ENCODE measurements at regions not wholly inside any gene's neighbourhood (a gene's known extent, or its start where the extent isn't known, plus 50 kb on each side); places are given as distances from the start of the nearest gene placed in this dataset. TPM values are rescaled to one million over a fixed set of nuclear protein-coding genes. Genes with fewer than 3 reads are reported as not detected.
"Not testable (repeated sequence)": the region's sequence is repeated elsewhere in the genome, so short reads cannot be mapped to it uniquely, and the experiment has no call there.

- H3K4me1 ChIP-seq; H3K36me3 ChIP-seq; H3K9me3 ChIP-seq; DNase-seq; H3K4me3 ChIP-seq; intact Hi-C loops (cut with DNase I); H3K27me3 ChIP-seq; H3K27ac ChIP-seq: not testable (repeated sequence)
- peak; percentile 55 for ATAC-seq
Observed at GRCh38 chr16:21541611-21542051, 57.7 kb upstream of the METTL9 start.

DNA sequence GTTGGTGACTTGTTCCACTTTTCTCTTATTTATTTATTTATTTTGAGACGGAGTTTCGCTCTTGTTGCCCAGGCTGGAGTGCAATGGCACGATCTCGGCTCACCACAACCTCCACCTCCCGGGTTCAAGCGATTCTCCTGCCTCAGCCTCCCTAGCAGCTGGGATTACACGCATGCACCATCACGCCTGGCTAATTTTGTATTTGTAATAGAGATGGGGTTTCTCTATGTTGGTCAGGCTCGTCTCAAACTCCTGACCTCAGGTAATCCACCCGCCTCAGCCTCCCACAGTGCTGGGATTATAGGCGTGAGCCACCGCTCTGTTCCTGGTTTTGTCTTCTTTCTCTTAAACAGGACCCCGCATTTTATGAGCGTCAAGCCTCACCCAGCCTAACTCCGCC lies 57.3 kb upstream of the METTL9 start:
- H3K36me3 ChIP-seq; intact Hi-C loops (cut with DNase I); H3K27ac ChIP-seq; H3K4me3 ChIP-seq; H3K4me1 ChIP-seq; DNase-seq; H3K27me3 ChIP-seq; ATAC-seq; H3K9me3 ChIP-seq: not testable (repeated sequence)

DNA sequence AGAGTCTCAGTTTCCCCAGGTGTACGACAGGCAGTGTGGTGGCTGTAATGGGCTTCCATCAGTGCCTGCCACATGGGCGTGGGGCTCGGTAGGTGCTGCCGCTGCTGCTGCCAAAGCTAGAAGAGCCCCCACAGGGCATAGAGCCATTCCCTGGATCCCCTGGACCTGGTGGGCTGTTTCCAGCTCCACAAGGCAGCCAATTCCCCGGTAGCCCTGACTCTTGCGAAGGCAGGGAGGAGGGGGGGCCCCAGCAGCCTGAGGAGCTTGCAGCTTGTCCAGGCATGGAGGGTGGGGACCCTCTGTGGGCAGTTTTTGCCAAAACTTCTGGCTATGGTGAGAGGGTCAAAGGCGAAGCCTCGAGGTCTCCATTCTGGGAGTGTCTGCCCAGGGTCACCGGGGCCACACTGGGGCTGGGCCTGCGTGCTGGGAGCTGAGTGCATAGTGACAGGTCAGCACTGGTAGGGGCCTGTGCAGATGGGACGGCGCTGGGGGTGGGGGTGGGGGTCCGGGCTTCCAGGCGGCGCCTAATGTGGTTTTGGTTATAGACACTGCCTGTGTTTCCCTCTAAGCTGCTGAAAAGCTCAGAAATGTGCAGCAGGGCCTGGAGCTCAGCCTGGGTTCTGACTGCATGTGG lies 56.8 kb upstream of the METTL9 start:
- DNase-seq; H3K9me3 ChIP-seq; ATAC-seq; H3K36me3 ChIP-seq; H3K27ac ChIP-seq; H3K4me1 ChIP-seq; H3K27me3 ChIP-seq; intact Hi-C loops (cut with DNase I); H3K4me3 ChIP-seq: not testable (repeated sequence)

DNA sequence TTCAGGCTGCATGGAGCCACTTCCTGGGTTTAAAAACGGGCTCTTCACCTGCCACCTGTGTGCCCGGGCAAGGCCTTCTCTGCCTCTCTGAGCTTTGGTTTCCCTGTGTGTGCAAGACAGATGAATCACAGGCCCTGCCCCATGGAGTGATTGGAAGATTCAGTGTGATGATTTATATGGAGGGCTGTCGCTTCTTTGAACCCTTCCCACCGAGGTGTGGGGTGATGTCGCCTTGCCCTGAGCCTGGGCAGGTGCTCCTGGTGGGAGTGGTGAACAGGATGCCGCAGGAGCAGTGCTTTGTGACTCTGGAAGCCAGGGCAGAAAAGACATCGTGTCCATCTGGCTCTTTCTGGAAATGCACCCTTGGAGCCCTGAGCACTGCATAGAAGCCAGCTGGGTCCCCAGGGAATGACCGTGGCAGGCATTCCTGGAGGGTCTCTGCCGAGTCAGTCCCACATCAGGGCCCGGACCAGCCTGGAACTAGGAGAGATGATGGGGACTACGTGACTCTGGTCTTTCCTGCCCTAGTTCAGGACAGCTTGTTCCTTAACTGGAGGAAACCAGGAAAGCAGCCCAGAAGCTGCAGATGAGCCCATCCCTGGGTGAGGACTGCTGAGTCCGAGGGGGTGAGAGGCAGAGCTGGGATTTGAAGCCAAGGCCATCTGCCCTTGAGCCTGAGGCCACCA lies 56.1 kb upstream of the METTL9 start:
- H3K4me1 ChIP-seq; DNase-seq; intact Hi-C loops (cut with DNase I); H3K27me3 ChIP-seq; ATAC-seq; H3K9me3 ChIP-seq; H3K27ac ChIP-seq; H3K36me3 ChIP-seq; H3K4me3 ChIP-seq: not testable (repeated sequence)

DNA sequence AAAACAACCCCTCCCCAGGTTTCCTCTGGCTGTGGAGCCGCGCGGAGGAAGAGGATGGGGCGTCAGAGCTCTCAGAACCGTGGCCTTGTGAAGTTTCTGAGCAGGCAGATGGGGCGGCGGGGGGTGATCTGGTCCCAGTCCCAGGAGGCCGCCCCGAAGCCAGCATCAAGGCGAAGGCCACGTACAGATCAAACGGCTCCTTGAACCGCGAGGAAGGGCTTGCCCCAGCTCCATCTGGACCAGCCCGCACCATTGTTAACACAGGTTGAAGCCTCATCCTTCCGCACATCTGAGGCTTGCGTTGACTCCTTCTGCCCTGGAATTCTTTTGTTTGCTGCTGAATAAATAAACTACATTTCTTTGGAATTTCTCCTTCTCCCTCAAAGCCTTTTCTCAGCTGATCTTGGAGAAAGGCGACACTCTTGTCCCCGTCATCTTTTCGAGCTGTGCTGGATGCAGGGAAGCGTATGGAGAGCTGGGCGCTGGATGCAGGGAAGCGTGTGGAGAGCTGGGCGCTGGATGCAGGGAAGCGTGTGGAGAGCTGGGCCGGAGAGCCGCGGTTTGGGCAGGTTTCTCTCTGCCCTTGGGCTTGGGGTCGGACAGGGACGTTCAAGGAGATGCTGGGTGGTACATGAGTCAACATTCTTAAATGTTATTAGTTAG lies 53.6 kb upstream of the METTL9 start:
- H3K27me3 ChIP-seq; H3K36me3 ChIP-seq; ATAC-seq; intact Hi-C loops (cut with DNase I); H3K27ac ChIP-seq; H3K4me3 ChIP-seq; H3K4me1 ChIP-seq; DNase-seq; H3K9me3 ChIP-seq: not testable (repeated sequence)

- intact Hi-C loops (cut with DNase I); H3K4me3 ChIP-seq; H3K27ac ChIP-seq; H3K36me3 ChIP-seq; ATAC-seq; H3K27me3 ChIP-seq; DNase-seq; H3K9me3 ChIP-seq; H3K4me1 ChIP-seq: not testable (repeated sequence)
Observed at GRCh38 chr16:21549396-21549795, 50.0 kb upstream of the METTL9 start.

Small RNA genes lying in the stretch of these regions (microRNA-seq; reads per million reads assigned to microRNA genes)
- not detected for gene MIR3680-1 (ENCODE audit: borderline microRNAs expressed)
